ENCODE measurements at regions not wholly inside any gene's neighbourhood (a gene's known extent, or its start where the extent isn't known, plus 50 kb on each side); places are given as distances from the start of the nearest gene placed in this dataset.

DNA sequence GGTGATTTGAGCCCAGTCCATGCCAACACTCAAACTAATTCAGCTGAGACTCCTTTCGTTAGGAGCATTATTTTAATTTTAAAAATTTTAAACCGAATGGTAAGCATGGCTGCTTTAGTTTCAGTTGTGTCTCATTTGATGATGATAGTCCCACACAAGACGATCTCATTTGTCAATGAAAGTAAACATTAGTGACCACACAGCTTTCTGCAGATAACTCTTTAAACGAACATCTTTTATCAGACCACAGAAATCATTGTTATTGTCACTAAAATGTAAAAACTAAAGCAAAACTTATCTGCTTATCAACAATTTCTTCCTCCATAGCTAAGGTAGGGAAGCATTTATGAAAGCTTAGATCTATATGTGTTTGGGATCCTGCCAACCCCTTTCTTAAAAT, 382.2 kb downstream of the ZFHX3 start:
- H3K36me3 Mint-ChIP-seq = peaks cover 14% of the 10 kb centered on the region
- peak overlapping the region; percentile 94 for H3K4me3 Mint-ChIP-seq
- H3K9me3 Mint-ChIP-seq = peaks cover 5% of the 10 kb centered on the region
- TF ChIP-seq, protein P1, sequence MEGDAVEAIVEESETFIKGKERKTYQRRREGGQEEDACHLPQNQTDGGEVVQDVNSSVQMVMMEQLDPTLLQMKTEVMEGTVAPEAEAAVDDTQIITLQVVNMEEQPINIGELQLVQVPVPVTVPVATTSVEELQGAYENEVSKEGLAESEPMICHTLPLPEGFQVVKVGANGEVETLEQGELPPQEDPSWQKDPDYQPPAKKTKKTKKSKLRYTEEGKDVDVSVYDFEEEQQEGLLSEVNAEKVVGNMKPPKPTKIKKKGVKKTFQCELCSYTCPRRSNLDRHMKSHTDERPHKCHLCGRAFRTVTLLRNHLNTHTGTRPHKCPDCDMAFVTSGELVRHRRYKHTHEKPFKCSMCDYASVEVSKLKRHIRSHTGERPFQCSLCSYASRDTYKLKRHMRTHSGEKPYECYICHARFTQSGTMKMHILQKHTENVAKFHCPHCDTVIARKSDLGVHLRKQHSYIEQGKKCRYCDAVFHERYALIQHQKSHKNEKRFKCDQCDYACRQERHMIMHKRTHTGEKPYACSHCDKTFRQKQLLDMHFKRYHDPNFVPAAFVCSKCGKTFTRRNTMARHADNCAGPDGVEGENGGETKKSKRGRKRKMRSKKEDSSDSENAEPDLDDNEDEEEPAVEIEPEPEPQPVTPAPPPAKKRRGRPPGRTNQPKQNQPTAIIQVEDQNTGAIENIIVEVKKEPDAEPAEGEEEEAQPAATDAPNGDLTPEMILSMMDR (conservative IDR thresholded peaks at IDR 0.05) = no peak
- DNase-seq (ENCODE audit: extremely low spot score, unreplicated experiment) = no peak
- no peak overlapping the region for H3K27ac Mint-ChIP-seq
- no peaks in the 10 kb centered on the region for H3K27me3 Mint-ChIP-seq
- H3K4me1 Mint-ChIP-seq (ENCODE audit: unreplicated experiment) = no peaks in the 10 kb centered on the region

GRCh38 chr16:72664509-72665408, 383.2 kb downstream of the ZFHX3 start:
- Mint-ChIP-seq H3K9me3 (peaks cover 5% of the 10 kb centered on the region), H3K27ac (peak overlapping the region; percentile 92), H3K36me3 (peaks cover 10% of the 10 kb centered on the region), H3K4me1 (ENCODE audit: unreplicated experiment) (no peaks in the 10 kb centered on the region), H3K4me3 (peak overlapping the region; percentile 94), H3K27me3 (no peaks in the 10 kb centered on the region)
- peak; percentile 93 for DNase-seq (ENCODE audit: extremely low spot score, unreplicated experiment)
- TF ChIP-seq, protein P1 (conservative IDR thresholded peaks at IDR 0.05) = peak; percentile 36

- Mint-ChIP-seq H3K9me3 (peaks cover 5% of the 10 kb centered on the region), H3K27ac (peak overlapping the region; percentile 92), H3K4me1 (ENCODE audit: unreplicated experiment) (no peaks in the 10 kb centered on the region), H3K36me3 (peaks cover 7% of the 10 kb centered on the region), H3K4me3 (peak overlapping the region; percentile 94), H3K27me3 (no peaks in the 10 kb centered on the region)
- DNase-seq (ENCODE audit: extremely low spot score, unreplicated experiment) = no peak
- TF ChIP-seq, protein P1 (conservative IDR thresholded peaks at IDR 0.05) = no peak
Observed at GRCh38 chr16:72664056-72664508, 383.8 kb downstream of the ZFHX3 start.

GRCh38 chr16:72658888-72659717, 388.8 kb downstream of the ZFHX3 start:
- Mint-ChIP-seq H3K4me1 (ENCODE audit: unreplicated experiment) (no peaks in the 10 kb centered on the region), H3K27me3 (no peaks in the 10 kb centered on the region), H3K9me3 (peaks cover 3% of the 10 kb centered on the region), H3K4me3 (no peak overlapping the region), H3K27ac (no peak overlapping the region), H3K36me3 (peaks cover 3% of the 10 kb centered on the region)
- TF ChIP-seq, protein P1 (conservative IDR thresholded peaks at IDR 0.05) = no peak
- DNase-seq (ENCODE audit: extremely low spot score, unreplicated experiment) = no peak

- H3K4me3 Mint-ChIP-seq = no peak overlapping the region
- no peaks in the 10 kb centered on the region for H3K4me1 Mint-ChIP-seq (ENCODE audit: unreplicated experiment)
- H3K36me3 Mint-ChIP-seq = peaks cover 11% of the 10 kb centered on the region
- H3K27ac Mint-ChIP-seq = no peak overlapping the region
- TF ChIP-seq, protein P1 (conservative IDR thresholded peaks at IDR 0.05) = no peak
- H3K27me3 Mint-ChIP-seq = no peaks in the 10 kb centered on the region
- no peak for DNase-seq (ENCODE audit: extremely low spot score, unreplicated experiment)
- H3K9me3 Mint-ChIP-seq = peaks cover 8% of the 10 kb centered on the region
Observed at GRCh38 chr16:72657791-72658190, 390.1 kb downstream of the ZFHX3 start.

Measured in type B pancreatic cell (in vitro differentiated cells).